Esophagus muscularis mucosa (tissue), 4 donors: ENCODE measurements at regions not wholly inside any gene's neighbourhood (a gene's known extent, or its start where the extent isn't known, plus 50 kb on each side); places are given as distances from the start of the nearest gene placed in this dataset.

Experiments used
- DNase-seq: peaks from one replicate; pipeline ENCODE4 v3.0.0-alpha.2; 2017; ENCODE audit errors: extremely low spot score
- H3K27ac ChIP-seq, 4 donors: fragments of 200-600 bp; sonication (generic); replicated peaks in 1 of 4; 1 replicate in 3 of 4; 2 replicates in 1 of 4; pipeline ENCODE4 v1.5.1; 2016 to 2019; ENCODE audit warnings: mild to moderate bottlenecking in 1 of 4
- H3K27me3 ChIP-seq, 4 donors: fragments of 200-600 bp; sonication (generic); one replicate each; pipeline versions ENCODE4 v1.5.1 to v1.6.0; 2016 to 2019
- H3K36me3 ChIP-seq, 4 donors: fragments of 200-600 bp; sonication (generic); one replicate each; pipeline ENCODE4 v1.5.1; 2016 to 2019
- H3K4me1 ChIP-seq, 4 donors: fragments of 200-600 bp; sonication (generic); one replicate each; pipeline ENCODE4 v1.5.1; 2016 to 2019
- H3K4me3 ChIP-seq, 4 donors: fragments of 200-600 bp; sonication (generic); 1 replicate in 2 of 4; 2 replicates in 2 of 4; pipeline ENCODE4 v1.5.1; 2016 to 2019; ENCODE audit warnings: mild to moderate bottlenecking in 4 of 4, moderate library complexity in 1 of 4
- H3K9me3 ChIP-seq, 4 donors: fragments of 200-600 bp; sonication (generic); 1 replicate in 3 of 4; 2 replicates in 1 of 4; pipeline ENCODE4 v1.5.1; 2016 to 2019
- CTCF ChIP-seq, 3 experiments: fragments of 200-600 bp in 2 of 3; fragments of 450-650 bp in 1 of 3; sonication (generic) in 2 of 3; IDR thresholded peaks; one replicate each; pipeline ENCODE4 v1.5.1; 2017 to 2019; ENCODE audit warnings: antibody characterized with exemption in 3 of 3, mild to moderate bottlenecking in 2 of 3, moderate library complexity in 1 of 3
- EP300 ChIP-seq: sonication (generic); formaldehyde crosslinking; IDR thresholded peaks from one replicate; pipeline ENCODE4 v1.6.1; 2017; ENCODE audit warnings: antibody characterized with exemption
- POLR2A ChIP-seq: fragments of 450-650 bp; IDR thresholded peaks from one replicate; pipeline ENCODE4 v1.6.1; 2017; ENCODE audit warnings: antibody characterized with exemption, moderate library complexity, mild to moderate bottlenecking, low read depth
- POLR2AphosphoS5 ChIP-seq, 2 donors: sonication (generic); formaldehyde crosslinking; IDR thresholded peaks; one replicate each; pipeline ENCODE4 v1.6.1; 2017; ENCODE audit warnings: antibody characterized with exemption in 2 of 2
- whole genome bisulfite sequencing: methylation state at CpG from one replicate; pipeline ENCODE4 v1.1.5; 2018; 5-methylcytosine and 5-hydroxymethylcytosine counted together
- intact Hi-C: fragments of 100-400 bp; cut with DNase I; formaldehyde crosslinking; loops from one replicate; pipeline ENCODE4 v1.15.1; 2023

GRCh38 chr3:187618722-187619121, 51.5 kb downstream of the SST start:
- Histone ChIP-seq H3K9me3 (no peaks in the 10 kb centered on the region), H3K4me3 (no peak overlapping the region), H3K27ac (no peak overlapping the region), H3K27me3 (no peaks in the 10 kb centered on the region), H3K4me1 (no peaks in the 10 kb centered on the region), H3K36me3 (no peaks in the 10 kb centered on the region)
- WGBS: 34% methylated on average over 3 of the region's 3 CpGs
- no peak for TF ChIP-seq EP300
- TF ChIP-seq POLR2A: no peak
- no peak for TF ChIP-seq CTCF (IDR thresholded peaks at IDR 0.05)
- no peak for TF ChIP-seq POLR2AphosphoS5 (IDR thresholded peaks at IDR 0.05)
- intact Hi-C loops: no loop called here
- no peak for DNase-seq

GRCh38 chr3:187617213-187617612, 53.0 kb downstream of the SST start:
- H3K36me3 ChIP-seq: no peaks in the 10 kb centered on the region
- H3K4me1 ChIP-seq: no peaks in the 10 kb centered on the region
- no peak overlapping the region for H3K4me3 ChIP-seq
- intact Hi-C loops: no loop called here
- H3K9me3 ChIP-seq: no peaks in the 10 kb centered on the region
- DNase-seq: no peak
- WGBS: 86% methylated on average over 8 of the region's 8 CpGs
- no peak overlapping the region for H3K27ac ChIP-seq
- H3K27me3 ChIP-seq: no peaks in the 10 kb centered on the region
- TF ChIP-seq CTCF (IDR thresholded peaks at IDR 0.05) (no peak), POLR2AphosphoS5 (IDR thresholded peaks at IDR 0.05) (no peak), EP300 (no peak), POLR2A (no peak)

- H3K27me3 ChIP-seq: no peaks in the 10 kb centered on the region
- intact Hi-C loops: no loop called here
- H3K9me3 ChIP-seq: no peaks in the 10 kb centered on the region
- TF ChIP-seq EP300: no peak
- no peak for TF ChIP-seq POLR2AphosphoS5 (IDR thresholded peaks at IDR 0.05)
- no peak for TF ChIP-seq POLR2A
- peak; percentile 49 to 64 (median 50) for TF ChIP-seq CTCF (IDR thresholded peaks at IDR 0.05)
- H3K27ac ChIP-seq: no peak overlapping the region
- DNase-seq: no peak
- no peaks in the 10 kb centered on the region for H3K36me3 ChIP-seq
- no peak overlapping the region for H3K4me3 ChIP-seq
- peaks cover 0 to 3% (median 0%) of the 10 kb centered on the region in 4 donors for H3K4me1 ChIP-seq
- 63% methylated on average over 4 of the region's 4 CpGs for WGBS
Measured at GRCh38 chr3:187616307-187616972, 53.8 kb downstream of the SST start.

- WGBS: 78% methylated on average over 3 of the region's 3 CpGs
- intact Hi-C loops: no loop called here
- no peak overlapping the region for H3K27ac ChIP-seq
- H3K9me3 ChIP-seq: no peaks in the 10 kb centered on the region
- no peaks in the 10 kb centered on the region for H3K36me3 ChIP-seq
- no peaks in the 10 kb centered on the region for H3K27me3 ChIP-seq
- no peak for DNase-seq
- H3K4me1 ChIP-seq: peaks cover 0 to 8% (median 0%) of the 10 kb centered on the region in 4 donors
- TF ChIP-seq CTCF (IDR thresholded peaks at IDR 0.05) (no peak), POLR2AphosphoS5 (IDR thresholded peaks at IDR 0.05) (no peak), POLR2A (no peak), EP300 (no peak)
- no peak overlapping the region for H3K4me3 ChIP-seq
Measured at GRCh38 chr3:187615630-187616029, 54.6 kb downstream of the SST start.

- Histone ChIP-seq H3K4me1 (peaks cover 0 to 8% (median 0%) of the 10 kb centered on the region in 4 donors), H3K9me3 (no peaks in the 10 kb centered on the region), H3K27ac (no peak overlapping the region), H3K36me3 (no peaks in the 10 kb centered on the region), H3K27me3 (peaks cover 0 to 10% (median 0%) of the 10 kb centered on the region in 4 donors), H3K4me3 (no peak overlapping the region)
- intact Hi-C loops: no loop called here
- TF ChIP-seq EP300 (no peak), CTCF (IDR thresholded peaks at IDR 0.05) (no peak), POLR2AphosphoS5 (IDR thresholded peaks at IDR 0.05) (no peak), POLR2A (no peak)
- no peak for DNase-seq
- 38% methylated on average over 1 of the region's 1 CpG for WGBS
Measured at GRCh38 chr3:187612656-187613055, 57.5 kb downstream of the SST start.
